H1 (cell line): ENCODE measurements at regions not wholly inside any gene's neighbourhood (a gene's known extent, or its start where the extent isn't known, plus 50 kb on each side); places are given as distances from the start of the nearest gene placed in this dataset.

Experiments
- CTCF ChIA-PET: fragments of 300-600 bp; sonication (Branson Sonifier 250); formaldehyde crosslinking; loops from one replicate; lab custom pipeline; 2021; ENCODE audit not compliant: partially characterized antibody; lab: Charles Lee
- POLR2A ChIA-PET: fragments of 300-600 bp; sonication (Branson Sonifier 250); formaldehyde crosslinking; loops from one replicate; lab custom pipeline; 2021; ENCODE audit warnings: inconsistent platforms; ENCODE audit not compliant: partially characterized antibody; lab: Charles Lee
- DNase-seq, 2 experiments: peaks; one replicate each; pipeline versions ENCODE4 v3.0.0 to v3.0.0-alpha.2; 2010 to 2022; ENCODE audit warnings: low spot score in 2 of 2, low read depth in 1 of 2, mixed read lengths in 1 of 2
- FAIRE-seq: peaks from 2 replicates; lab custom pipeline; 2011; peaks lifted over from hg19 to GRCh38; lab: Jason Lieb, UNC
- H2AFZ ChIP-seq: 2 replicates; pipeline ENCODE4 v1.8.1; 2012; ENCODE audit warnings: low read length, inconsistent platforms
- H2AK5ac ChIP-seq: 2 replicates; pipeline ENCODE4 v1.6.1; 2013; ENCODE audit warnings: low read depth, low read length
- H2BK120ac ChIP-seq: replicated peaks from 2 replicates; pipeline ENCODE3; 2013; ENCODE audit warnings: low read depth, low read length, inconsistent platforms
- H2BK12ac ChIP-seq: 2 replicates; pipeline ENCODE4 v1.6.1; 2013; ENCODE audit warnings: low read depth, low read length
- H2BK15ac ChIP-seq: 2 replicates; pipeline ENCODE4 v1.6.1; 2013; ENCODE audit warnings: low read length
- H2BK20ac ChIP-seq: 2 replicates; pipeline ENCODE4 v1.6.1; 2013; ENCODE audit warnings: low read length
- H2BK5ac ChIP-seq: 2 replicates; pipeline ENCODE4 v1.6.1; 2013; ENCODE audit warnings: low read depth, low read length
- H3K14ac ChIP-seq: 2 replicates; pipeline ENCODE4 v1.6.1; 2013; ENCODE audit warnings: inconsistent platforms; ENCODE audit not compliant: insufficient read length
- H3K18ac ChIP-seq: 2 replicates; pipeline ENCODE4 v1.6.1; 2013; ENCODE audit warnings: low read length; ENCODE audit errors: extremely low read depth
- H3K23ac ChIP-seq: 2 replicates; pipeline ENCODE4 v1.6.1; 2013; ENCODE audit warnings: inconsistent platforms; ENCODE audit not compliant: insufficient read length
- H3K23me2 ChIP-seq: 2 replicates; pipeline ENCODE4 v1.6.1; 2013; ENCODE audit warnings: low read depth, low read length
- H3K27ac ChIP-seq: 2 replicates; pipeline ENCODE4 v1.6.1; 2011; ENCODE audit warnings: low read depth, low read length, inconsistent platforms
- H3K27me3 ChIP-seq, 4 experiments: replicated peaks in 1 of 4; 1 replicate in 1 of 4; 2 replicates in 3 of 4; pipeline versions ENCODE4 v1.6.1 to v1.8.1; 2011 to 2013; ENCODE audit warnings: low read length in 3 of 4, mild to moderate bottlenecking in 3 of 4, inconsistent platforms in 2 of 4, mixed read lengths in 2 of 4, moderate library complexity in 1 of 4; ENCODE audit not compliant: control insufficient read depth in 3 of 4, insufficient read depth in 3 of 4; ENCODE audit errors: extremely low read depth in 1 of 4
- H3K36me3 ChIP-seq, 4 experiments: 2 replicates each; pipeline versions ENCODE4 v1.6.1 to v1.8.1; 2011 to 2013; ENCODE audit warnings: mild to moderate bottlenecking in 4 of 4, low read length in 3 of 4, moderate library complexity in 2 of 4, control low read depth in 1 of 4, inconsistent platforms in 1 of 4; ENCODE audit not compliant: insufficient read depth in 4 of 4, control insufficient read depth in 2 of 4
- H3K4ac ChIP-seq: replicated peaks from 2 replicates; pipeline ENCODE3; 2013; ENCODE audit warnings: low read length, low read depth, mixed read lengths, inconsistent platforms; ENCODE audit not compliant: insufficient read length
- H3K4me1 ChIP-seq, 4 experiments: replicated peaks in 1 of 4; 1 replicate in 1 of 4; 2 replicates in 3 of 4; pipeline versions ENCODE4 v1.6.1 to v1.8.1; 2011 to 2013; ENCODE audit warnings: low read length in 3 of 4, inconsistent platforms in 2 of 4, mixed read lengths in 1 of 4; ENCODE audit not compliant: insufficient read depth in 4 of 4, control insufficient read depth in 3 of 4
- H3K4me2 ChIP-seq, 2 experiments: 2 replicates each; pipeline versions ENCODE4 v1.6.1 to v1.8.1; 2011 to 2013; ENCODE audit warnings: low read depth in 2 of 2, low read length in 2 of 2, control low read depth in 1 of 2, inconsistent platforms in 1 of 2, mild to moderate bottlenecking in 1 of 2; ENCODE audit not compliant: insufficient read depth in 1 of 2
- H3K4me3 ChIP-seq, 4 experiments: fragments of 200-600, 300-600 bp in 1 of 4; sonication (generic), shearing (Covaris generic), sonication (Bioruptor Twin) in 1 of 4; 2 replicates each; pipeline versions ENCODE4 v1.5.1 to v1.8.1; 2011 to 2016; ENCODE audit warnings: low read length in 4 of 4, low read depth in 3 of 4, control low read depth in 2 of 4, inconsistent platforms in 2 of 4, mild to moderate bottlenecking in 2 of 4, mixed read lengths in 1 of 4, moderate library complexity in 1 of 4; ENCODE audit not compliant: insufficient read depth in 2 of 4; ENCODE audit errors: extremely low read depth in 1 of 4
- H3K56ac ChIP-seq: replicated peaks from 2 replicates; pipeline ENCODE3; 2013; ENCODE audit warnings: low read depth, mild to moderate bottlenecking, mixed read lengths, low read length, inconsistent platforms; ENCODE audit not compliant: insufficient read length
- H3K79me1 ChIP-seq: 2 replicates; pipeline ENCODE4 v1.6.1; 2013; ENCODE audit warnings: low read depth, low read length, control low read depth
- H3K79me2 ChIP-seq, 2 experiments: 2 replicates each; pipeline versions ENCODE4 v1.6.1 to v1.8.1; 2012 to 2013; ENCODE audit warnings: low read length in 2 of 2, mild to moderate bottlenecking in 2 of 2, inconsistent platforms in 1 of 2; ENCODE audit not compliant: insufficient read depth in 2 of 2, control insufficient read depth in 1 of 2
- H3K9ac ChIP-seq, 4 experiments: replicated peaks in 1 of 4; 1 replicate in 1 of 4; 2 replicates in 3 of 4; pipeline versions ENCODE4 v1.6.1 to v1.8.1; 2011 to 2013; ENCODE audit warnings: low read depth in 3 of 4, low read length in 3 of 4, control low read depth in 2 of 4, mild to moderate bottlenecking in 2 of 4, moderate library complexity in 2 of 4, inconsistent platforms in 1 of 4; ENCODE audit errors: extremely low read depth in 1 of 4
- H3K9me3 ChIP-seq, 2 experiments: 2 replicates each; pipeline versions ENCODE4 v1.6.1 to v1.8.1; 2012 to 2013; ENCODE audit warnings: mild to moderate bottlenecking in 2 of 2, moderate library complexity in 2 of 2, control low read depth in 1 of 2, inconsistent platforms in 1 of 2, low read depth in 1 of 2, low read length in 1 of 2, mixed read lengths in 1 of 2; ENCODE audit not compliant: insufficient read depth in 2 of 2
- H4K20me1 ChIP-seq, 2 experiments: replicated peaks in 1 of 2; 2 replicates each; pipeline versions ENCODE3 to v1.8.1; 2011 to 2013; ENCODE audit warnings: inconsistent platforms in 2 of 2, low read length in 2 of 2, mild to moderate bottlenecking in 1 of 2; ENCODE audit not compliant: insufficient read depth in 2 of 2, control insufficient read depth in 1 of 2
- H4K5ac ChIP-seq: 2 replicates; pipeline ENCODE4 v1.6.1; 2013; ENCODE audit warnings: low read length, low read depth, mixed read lengths, inconsistent platforms; ENCODE audit not compliant: insufficient read length
- H4K8ac ChIP-seq: 2 replicates; pipeline ENCODE4 v1.8.0; 2013; ENCODE audit warnings: mild to moderate bottlenecking, moderate library complexity, low read length, inconsistent platforms; ENCODE audit not compliant: insufficient read depth; ENCODE audit errors: extremely low read depth
- H4K91ac ChIP-seq: replicated peaks from 2 replicates; pipeline ENCODE3; 2013; ENCODE audit warnings: low read length, mixed read lengths, inconsistent platforms; ENCODE audit not compliant: insufficient read length
- CTCF ChIP-seq, 3 experiments: IDR thresholded peaks; 1 replicate in 2 of 3; 2 replicates in 1 of 3; pipeline versions ENCODE4 v1.5.1 to v1.6.1; 2011; ENCODE audit warnings: low read length in 3 of 3, mild to moderate bottlenecking in 3 of 3, inconsistent platforms in 2 of 3, low read depth in 1 of 3, moderate library complexity in 1 of 3; ENCODE audit not compliant: insufficient read depth in 1 of 3; ENCODE audit errors: control extremely low read depth in 1 of 3
- MAFK ChIP-seq: IDR thresholded peaks from 2 replicates; pipeline ENCODE4 v1.6.1; 2012; ENCODE audit warnings: low read depth, mild to moderate bottlenecking, improper control_type of control experiment, low read length
- PHF8 ChIP-seq: fragments of 200-600 bp; sonication (generic); conservative IDR thresholded peaks from 2 replicates; pipeline ENCODE4 v1.7.1; 2012; ENCODE audit warnings: low read depth, mild to moderate bottlenecking, inconsistent platforms, low read length, moderate library complexity
- POLR2AphosphoS5 ChIP-seq: IDR thresholded peaks from 2 replicates; pipeline ENCODE4 v1.6.1; 2011; ENCODE audit warnings: low read depth, low read length
- RAD21 ChIP-seq, 2 experiments: IDR thresholded peaks in 1 of 2; conservative IDR thresholded peaks in 1 of 2; 2 replicates each; pipeline ENCODE4 v1.6.1; 2011; ENCODE audit warnings: low read depth in 2 of 2, low read length in 2 of 2, improper control_type of control experiment in 1 of 2, inconsistent platforms in 1 of 2, mild to moderate bottlenecking in 1 of 2, moderate library complexity in 1 of 2
- RBBP5 ChIP-seq: IDR thresholded peaks from 2 replicates; pipeline ENCODE4 v1.7.1; 2012; ENCODE audit warnings: low read depth, mild to moderate bottlenecking, inconsistent platforms, low read length, moderate library complexity, borderline replicate concordance
- SP1 ChIP-seq: IDR thresholded peaks from 2 replicates; pipeline ENCODE4 v1.6.1; 2011; ENCODE audit warnings: low read depth, low read length
- WGBS, 2 experiments: shearing (Covaris generic) in 1 of 2; methylation state at CpG; one replicate each; pipeline versions ENCODE4 v1.1.6 to v1.1.7; 2013 to 2015; ENCODE audit warnings: low lambda C conversion rate in 2 of 2, mixed read lengths in 2 of 2, inconsistent platforms in 1 of 2, low coverage in 1 of 2, missing lambda C conversion rate in 1 of 2; ENCODE audit not compliant: insufficient replicate concordance in 2 of 2, insufficient coverage in 1 of 2, insufficient read length in 1 of 2; ENCODE audit errors: extremely low coverage in 1 of 2, missing lambda C conversion rate in 1 of 2; 5-methylcytosine and 5-hydroxymethylcytosine counted together

GRCh38 chr10:4088354-4089066 is 303.5 kb upstream of the KLF6 start:
- Histone ChIP-seq H3K23ac (no peak overlapping the region), H2BK20ac (no peak overlapping the region), H2BK120ac (no peak overlapping the region), H4K91ac (no peak overlapping the region), H2BK12ac (no peak overlapping the region), H2BK15ac (no peak overlapping the region), H2AFZ (no peak overlapping the region), H4K8ac (no peak overlapping the region), H3K4me2 (no peak overlapping the region), H3K27me3 (no peaks in the 10 kb centered on the region), H3K9me3 (no peaks in the 10 kb centered on the region), H3K9ac (no peak overlapping the region), H3K23me2 (no peaks in the 10 kb centered on the region), H3K14ac (no peak overlapping the region), H4K20me1 (no peaks in the 10 kb centered on the region), H3K4ac (no peak overlapping the region), H4K5ac (no peak overlapping the region), H3K56ac (no peak overlapping the region), H2AK5ac (no peak overlapping the region), H2BK5ac (no peak overlapping the region), H3K27ac (no peak overlapping the region), H3K79me2 (no peaks in the 10 kb centered on the region), H3K4me1 (peaks cover 0 to 3% (median 1%) of the 10 kb centered on the region in 4 experiments; a peak in 2 of 7 replicates), H3K4me3 (no peak overlapping the region), H3K18ac (no peak overlapping the region), H3K79me1 (no peaks in the 10 kb centered on the region), H3K36me3 (no peaks in the 10 kb centered on the region)
- DNase-seq (no peak), FAIRE-seq (no peak)
- no peak for TF ChIP-seq RAD21 (IDR thresholded peaks at IDR 0.05 in 1 of 2, conservative IDR thresholded peaks at IDR 0.05 in 1 of 2; ENCODE audit: low read depth in 2 of 2, low read length in 2 of 2)
- no peak for TF ChIP-seq POLR2AphosphoS5
- peak; percentile 46; the same call in 1 of the 2 replicates for TF ChIP-seq MAFK
- no peak for TF ChIP-seq PHF8
- TF ChIP-seq SP1: no peak
- no peak for TF ChIP-seq RBBP5
- TF ChIP-seq CTCF (IDR thresholded peaks at IDR 0.05; ENCODE audit: control extremely low read depth in 1 of 3, insufficient read depth in 1 of 3, low read depth in 1 of 3, low read length in 3 of 3): no peak
- POLR2A ChIA-PET: no interaction called here
- CTCF ChIA-PET: no interaction called here
- WGBS, 2 experiments: 93% methylated on average over 13 of the region's 14 CpGs; no CpG with 5 or more reads in 1 of the 2 experiments
